IMR-90 (cell line): ENCODE measurements at regions not wholly inside any gene's neighbourhood (a gene's known extent, or its start where the extent isn't known, plus 50 kb on each side); places are given as distances from the start of the nearest gene placed in this dataset.

Experiments used
- ATAC-seq: fragments of 200-7000 bp; cut with Tn5 transposase; 2 replicates; pipeline ENCODE4 v1.9.1; 2020; ENCODE audit warnings: low read depth, mild to moderate bottlenecking, moderate library complexity
- BruUV-seq: library from RNA; stranded (reverse); fragments of 400-500 nt; replicated peaks from 2 replicates; lab custom pipeline; 2021; lab: Mats Ljungman, UMichigan
- CTCF ChIA-PET: fragments of 300-600 bp; formaldehyde crosslinking; extraction: SDS; loops from one replicate; lab custom pipeline; 2021; ENCODE audit warnings: antibody characterized with exemption; lab: Yijun Ruan, JAX
- POLR2A ChIA-PET: fragments of 300-600 bp; sonication (Branson Sonifier 250); formaldehyde crosslinking; loops from one replicate; lab custom pipeline; 2022; ENCODE audit warnings: antibody characterized with exemption; ENCODE audit not compliant: unreplicated experiment; lab: Charles Lee
- DNase-seq: peaks from one replicate; pipeline ENCODE4 v3.0.0; 2013
- H2AFZ ChIP-seq: replicated peaks from 2 replicates; pipeline ENCODE3; 2013; ENCODE audit warnings: low read length, mild to moderate bottlenecking; ENCODE audit not compliant: poor library complexity
- H2AK5ac ChIP-seq: 2 replicates; pipeline ENCODE4 v1.6.1; 2013; ENCODE audit warnings: low read depth, low read length, inconsistent platforms
- H2AK9ac ChIP-seq: replicated peaks from 2 replicates; pipeline ENCODE3; 2013; ENCODE audit warnings: mild to moderate bottlenecking, low read depth, low read length, moderate library complexity; ENCODE audit not compliant: poor library complexity
- H2BK120ac ChIP-seq: 2 replicates; pipeline ENCODE4 v1.6.1; 2013; ENCODE audit warnings: low read depth, low read length, inconsistent platforms
- H2BK15ac ChIP-seq: 3 replicates; pipeline ENCODE4 v1.6.1; 2013; ENCODE audit warnings: low read depth, low read length, inconsistent platforms
- H2BK20ac ChIP-seq: 2 replicates; pipeline ENCODE4 v1.6.1; 2013; ENCODE audit warnings: low read depth, mild to moderate bottlenecking, inconsistent platforms, low read length, moderate library complexity
- H2BK5ac ChIP-seq: 2 replicates; pipeline ENCODE4 v1.6.1; 2013; ENCODE audit warnings: mild to moderate bottlenecking, low read depth, low read length, inconsistent platforms; ENCODE audit not compliant: poor library complexity, severe bottlenecking
- H3K14ac ChIP-seq: replicated peaks from 2 replicates; pipeline ENCODE4 v1.6.1; 2013; ENCODE audit warnings: low read depth, low read length, inconsistent platforms
- H3K18ac ChIP-seq: 2 replicates; pipeline ENCODE4 v1.6.1; 2013; ENCODE audit warnings: low read depth, low read length, control low read depth
- H3K23ac ChIP-seq: 2 replicates; pipeline ENCODE4 v1.6.1; 2013; ENCODE audit warnings: low read depth, low read length, inconsistent platforms
- H3K27ac ChIP-seq: 2 replicates; pipeline ENCODE4 v1.5.1; 2013; ENCODE audit warnings: mild to moderate bottlenecking, control low read depth, low read length; ENCODE audit not compliant: insufficient read depth
- H3K27me3 ChIP-seq: 2 replicates; pipeline ENCODE4 v1.6.1; 2013; ENCODE audit warnings: low read length; ENCODE audit not compliant: control insufficient read depth, insufficient read depth
- H3K36me3 ChIP-seq: 2 replicates; pipeline ENCODE4 v1.6.1; 2013; ENCODE audit warnings: low read length, mixed read lengths; ENCODE audit not compliant: control insufficient read depth, insufficient read depth
- H3K4ac ChIP-seq: 2 replicates; pipeline ENCODE4 v1.6.1; 2013; ENCODE audit warnings: low read depth, low read length, inconsistent platforms
- H3K4me1 ChIP-seq: 2 replicates; pipeline ENCODE4 v1.6.1; 2013; ENCODE audit warnings: low read length, mixed read lengths; ENCODE audit not compliant: control insufficient read depth, insufficient read depth
- H3K4me2 ChIP-seq: 2 replicates; pipeline ENCODE4 v1.6.1; 2013; ENCODE audit warnings: low read depth, mild to moderate bottlenecking, control low read depth, low read length, moderate library complexity
- H3K4me3 ChIP-seq: 2 replicates; pipeline ENCODE4 v1.5.1; 2013; ENCODE audit warnings: low read depth, mild to moderate bottlenecking, control low read depth, low read length, moderate library complexity; ENCODE audit not compliant: insufficient read depth
- H3K56ac ChIP-seq: 2 replicates; pipeline ENCODE4 v1.6.1; 2013; ENCODE audit warnings: low read length, inconsistent platforms; ENCODE audit not compliant: insufficient read depth; ENCODE audit errors: extremely low read depth
- H3K79me1 ChIP-seq, 2 experiments: 2 replicates each; pipeline ENCODE4 v1.6.1; 2013; ENCODE audit warnings: low read length in 2 of 2, inconsistent platforms in 1 of 2, low read depth in 1 of 2
- H3K9ac ChIP-seq: 2 replicates; pipeline ENCODE4 v1.6.1; 2013; ENCODE audit warnings: low read depth, low read length, control low read depth
- H3K9me1 ChIP-seq: 2 replicates; pipeline ENCODE4 v1.6.1; 2013; ENCODE audit warnings: low read length, inconsistent platforms; ENCODE audit not compliant: insufficient read depth
- H3K9me3 ChIP-seq: 2 replicates; pipeline ENCODE4 v1.6.1; 2013; ENCODE audit warnings: low read length; ENCODE audit not compliant: control insufficient read depth, insufficient read depth
- H4K20me1 ChIP-seq: 2 replicates; pipeline ENCODE4 v1.6.1; 2013; ENCODE audit warnings: low read length, inconsistent platforms; ENCODE audit not compliant: insufficient read depth
- H4K5ac ChIP-seq: 2 replicates; pipeline ENCODE4 v1.6.1; 2013; ENCODE audit warnings: mild to moderate bottlenecking, low read depth, low read length, control low read depth
- H4K8ac ChIP-seq, 2 experiments: 2 replicates each; pipeline ENCODE4 v1.6.1; 2013; ENCODE audit warnings: low read depth in 2 of 2, low read length in 2 of 2, control low read depth in 1 of 2, inconsistent platforms in 1 of 2
- H4K91ac ChIP-seq: 2 replicates; pipeline ENCODE4 v1.6.1; 2013; ENCODE audit warnings: low read depth, low read length, inconsistent platforms; ENCODE audit not compliant: insufficient read depth
- FOS ChIP-seq: fragments of 150-350 bp; IDR thresholded peaks from 2 replicates; pipeline ENCODE4 v1.6.1; 2016; ENCODE audit warnings: low read depth, low read length
- WGBS, 2 experiments: methylation state at CpG; one replicate each; pipeline versions ENCODE4 v1.1.5 to v1.1.7; 2013; ENCODE audit warnings: missing lambda C conversion rate in 2 of 2; ENCODE audit not compliant: insufficient read length in 1 of 2; ENCODE audit errors: extremely low coverage in 2 of 2; 5-methylcytosine and 5-hydroxymethylcytosine counted together
- dilution Hi-C: fragments of 300-500 bp; cut with HindIII; formaldehyde crosslinking; loops from one replicate; pipeline ENCODE4 v1.14.3; 2018; ENCODE audit warnings: low sequenced_read_pairs; ENCODE audit not compliant: unreplicated experiment
- in situ Hi-C: fragments of 300-500 bp; cut with MboI; formaldehyde crosslinking; loops from 3 replicates; pipeline ENCODE4 v1.14.3; 2019; ENCODE audit warnings: low sequenced_read_pairs, inconsistent platforms, mixed read lengths
- intact Hi-C: fragments of 100-400 bp; cut with micrococcal nuclease; formaldehyde crosslinking; loops from 2 replicates; pipeline ENCODE4 v1.10.0; 2022

- no peak overlapping the region for H2AK9ac ChIP-seq
- no peak overlapping the region for H3K14ac ChIP-seq
- dilution Hi-C loops (no loop called here), in situ Hi-C loops (no loop called here), intact Hi-C loops (loop anchor here (10.0 kb wide), 1 partner anchor 156 kb away; no protein-coding TSS in a partner anchor)
- POLR2A ChIA-PET, result no interaction called here
- H3K79me1 ChIP-seq, result no peaks in the 10 kb centered on the region
- H3K27me3 ChIP-seq, result peaks cover 23% of the 10 kb centered on the region
- ATAC-seq, result no peak
- 65% methylated on average over 2 of the region's 3 CpGs; no CpG with 5 or more reads in 1 of the 2 experiments for WGBS, 2 experiments
- H3K4me1 ChIP-seq, result no peaks in the 10 kb centered on the region
- no peak overlapping the region for H3K4me3 ChIP-seq
- no peaks in the 10 kb centered on the region for H3K9me3 ChIP-seq
- CTCF ChIA-PET, result no interaction called here
- no peak overlapping the region for H3K56ac ChIP-seq
- H2BK120ac ChIP-seq, result no peak overlapping the region
- H2BK15ac ChIP-seq, result no peak overlapping the region
- H3K9me1 ChIP-seq, result no peaks in the 10 kb centered on the region; the same call in 1 of the 2 replicates
- H3K23ac ChIP-seq, result no peak overlapping the region
- H3K4ac ChIP-seq, result no peak overlapping the region
- H4K5ac ChIP-seq, result no peak overlapping the region
- no peak overlapping the region for H2BK20ac ChIP-seq
- H3K36me3 ChIP-seq, result no peaks in the 10 kb centered on the region
- no peak overlapping the region for H2BK5ac ChIP-seq
- no peak overlapping the region for H2AFZ ChIP-seq
- DNase-seq, result no peak
- H2AK5ac ChIP-seq, result no peak overlapping the region
- no peak overlapping the region for H3K18ac ChIP-seq
- H4K8ac ChIP-seq, result no peak overlapping the region
- no peak overlapping the region for H3K27ac ChIP-seq
- H3K9ac ChIP-seq, result no peak overlapping the region
- no TSS peak for BruUV-seq
- H3K4me2 ChIP-seq, result no peak overlapping the region
- H4K20me1 ChIP-seq, result no peaks in the 10 kb centered on the region
- H4K91ac ChIP-seq, result no peak overlapping the region
- no peak for TF ChIP-seq FOS
These were observed 87.8 kb upstream of the EXOC2 start for GRCh38 chr6:780706-781105.
